Thoracic aorta (tissue), 2 donors: ENCODE measurements at regions not wholly inside any gene's neighbourhood (a gene's known extent, or its start where the extent isn't known, plus 50 kb on each side); places are given as distances from the start of the nearest gene placed in this dataset.

ENCODE experiments used
- ATAC-seq: fragments of 150-250 bp; one replicate; pipeline ENCODE4 v1.8.0; 2017; ENCODE audit warnings: low read depth; ENCODE audit not compliant: insufficient number of reproducible peaks, low FRiP score
- DNase-seq: peaks from one replicate; pipeline ENCODE4 v3.0.0-alpha.2; 2020; ENCODE audit warnings: low spot score
- H3K27ac ChIP-seq, 2 donors: fragments of 200-600 bp; sonication (generic); 1 replicate in 1 of 2; 2 replicates in 1 of 2; pipeline ENCODE4 v1.5.1; 2016; ENCODE audit warnings: mild to moderate bottlenecking in 2 of 2, moderate library complexity in 2 of 2
- H3K27me3 ChIP-seq: fragments of 200-600 bp; sonication (generic); replicated peaks from 2 replicates; pipeline ENCODE4 v1.6.0; 2016; ENCODE audit warnings: mild to moderate bottlenecking; ENCODE audit not compliant: insufficient read depth
- H3K36me3 ChIP-seq: fragments of 200-600 bp; sonication (generic); one replicate; pipeline ENCODE4 v1.5.1; 2016
- H3K4me1 ChIP-seq, 2 donors: fragments of 200-600 bp; sonication (generic); 1 replicate in 1 of 2; 2 replicates in 1 of 2; pipeline versions ENCODE4 v1.5.1 to v1.6.0; 2016; ENCODE audit warnings: low read depth in 2 of 2, mild to moderate bottlenecking in 1 of 2; ENCODE audit not compliant: control insufficient read depth in 1 of 2
- H3K4me3 ChIP-seq: fragments of 200-600 bp; sonication (generic); 2 replicates; pipeline ENCODE4 v1.5.1; 2016; ENCODE audit warnings: mild to moderate bottlenecking
- H3K9me3 ChIP-seq: fragments of 200-600 bp; sonication (generic); 2 replicates; pipeline ENCODE4 v1.5.1; 2016
- TF ChIP-seq, protein P1 (sequence below): fragments of 200-600 bp; sonication (generic); IDR thresholded peaks from one replicate; pipeline ENCODE4 v1.5.1; 2019; ENCODE audit warnings: antibody characterized with exemption

DNA sequence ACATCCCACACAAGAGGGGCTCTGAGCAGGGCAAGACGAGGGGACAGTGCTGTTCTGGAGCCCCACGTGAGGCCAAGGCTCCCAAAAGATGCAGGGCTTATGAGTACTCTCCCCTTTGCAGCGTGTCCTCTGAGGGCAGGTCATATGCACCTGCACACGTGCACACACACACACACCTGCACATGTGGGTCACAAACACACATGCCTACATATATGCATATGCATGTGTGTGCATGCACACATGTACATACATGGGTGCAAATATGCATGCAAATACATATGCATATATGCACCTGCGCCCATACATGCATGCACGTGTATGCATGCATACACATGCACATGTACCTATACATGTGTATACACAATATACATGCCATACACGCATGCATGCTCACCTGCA lies 197.9 kb downstream of the NPHP4 start:
- H3K27me3 ChIP-seq: no peaks in the 10 kb centered on the region
- DNase-seq (no peak), ATAC-seq (no peak)
- no peaks in the 10 kb centered on the region for H3K9me3 ChIP-seq
- no peaks in the 10 kb centered on the region for H3K4me1 ChIP-seq
- TF ChIP-seq, protein P1, sequence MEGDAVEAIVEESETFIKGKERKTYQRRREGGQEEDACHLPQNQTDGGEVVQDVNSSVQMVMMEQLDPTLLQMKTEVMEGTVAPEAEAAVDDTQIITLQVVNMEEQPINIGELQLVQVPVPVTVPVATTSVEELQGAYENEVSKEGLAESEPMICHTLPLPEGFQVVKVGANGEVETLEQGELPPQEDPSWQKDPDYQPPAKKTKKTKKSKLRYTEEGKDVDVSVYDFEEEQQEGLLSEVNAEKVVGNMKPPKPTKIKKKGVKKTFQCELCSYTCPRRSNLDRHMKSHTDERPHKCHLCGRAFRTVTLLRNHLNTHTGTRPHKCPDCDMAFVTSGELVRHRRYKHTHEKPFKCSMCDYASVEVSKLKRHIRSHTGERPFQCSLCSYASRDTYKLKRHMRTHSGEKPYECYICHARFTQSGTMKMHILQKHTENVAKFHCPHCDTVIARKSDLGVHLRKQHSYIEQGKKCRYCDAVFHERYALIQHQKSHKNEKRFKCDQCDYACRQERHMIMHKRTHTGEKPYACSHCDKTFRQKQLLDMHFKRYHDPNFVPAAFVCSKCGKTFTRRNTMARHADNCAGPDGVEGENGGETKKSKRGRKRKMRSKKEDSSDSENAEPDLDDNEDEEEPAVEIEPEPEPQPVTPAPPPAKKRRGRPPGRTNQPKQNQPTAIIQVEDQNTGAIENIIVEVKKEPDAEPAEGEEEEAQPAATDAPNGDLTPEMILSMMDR: no peak
- H3K4me3 ChIP-seq: no peak overlapping the region
- H3K36me3 ChIP-seq: no peaks in the 10 kb centered on the region
- H3K27ac ChIP-seq: no peak overlapping the region

DNA sequence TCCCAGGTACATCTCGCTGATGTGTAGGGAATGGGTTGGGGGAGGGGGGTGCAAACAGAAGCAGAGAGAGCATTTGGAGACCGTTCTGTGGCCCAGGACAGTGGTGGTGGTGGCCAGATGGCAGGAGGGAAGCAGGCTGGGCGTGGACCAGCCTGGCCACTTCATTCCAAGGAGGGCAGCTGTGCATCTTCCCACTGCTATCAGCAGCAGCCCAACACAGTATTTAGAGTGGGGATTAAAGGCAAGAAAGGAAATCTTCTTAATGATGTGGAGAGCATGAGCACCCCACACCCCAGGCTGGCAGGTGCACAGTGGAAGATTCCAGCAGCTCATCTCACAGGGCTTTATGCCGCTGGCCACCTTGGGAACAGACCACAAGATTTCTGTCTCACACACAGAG lies 198.7 kb downstream of the NPHP4 start:
- H3K27ac ChIP-seq: no peak overlapping the region
- H3K9me3 ChIP-seq: no peaks in the 10 kb centered on the region
- DNase-seq: no peak
- H3K36me3 ChIP-seq: no peaks in the 10 kb centered on the region
- no peaks in the 10 kb centered on the region for H3K27me3 ChIP-seq
- no peak overlapping the region for H3K4me3 ChIP-seq
- TF ChIP-seq, protein P1: no peak
- ATAC-seq: no peak
- no peaks in the 10 kb centered on the region for H3K4me1 ChIP-seq

DNA sequence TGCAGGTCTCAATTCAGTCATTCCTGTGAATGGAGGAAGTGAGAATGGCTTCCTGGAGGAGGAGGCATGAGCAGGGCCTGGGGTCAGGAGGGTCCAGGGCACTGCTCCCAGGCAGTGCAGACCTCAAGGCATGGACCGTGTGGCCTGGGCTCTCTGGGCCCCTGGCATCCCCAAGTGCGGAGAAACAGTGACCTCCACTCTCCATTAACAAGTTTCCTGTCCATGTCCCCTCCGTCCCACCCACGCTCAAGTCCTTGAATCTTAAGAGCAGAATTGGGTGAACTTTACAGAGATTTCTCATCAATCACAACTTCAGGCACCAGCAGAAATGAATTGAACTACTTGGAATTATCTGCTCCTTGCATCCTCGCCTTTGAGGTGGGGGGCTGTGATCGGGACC lies 211.1 kb downstream of the NPHP4 start:
- H3K27me3 ChIP-seq: no peaks in the 10 kb centered on the region
- H3K9me3 ChIP-seq: no peaks in the 10 kb centered on the region
- no peak overlapping the region for H3K27ac ChIP-seq
- TF ChIP-seq, protein P1: no peak
- H3K36me3 ChIP-seq: no peaks in the 10 kb centered on the region
- no peak overlapping the region for H3K4me3 ChIP-seq
- no peaks in the 10 kb centered on the region for H3K4me1 ChIP-seq
- ATAC-seq (no peak), DNase-seq (no peak)

DNA sequence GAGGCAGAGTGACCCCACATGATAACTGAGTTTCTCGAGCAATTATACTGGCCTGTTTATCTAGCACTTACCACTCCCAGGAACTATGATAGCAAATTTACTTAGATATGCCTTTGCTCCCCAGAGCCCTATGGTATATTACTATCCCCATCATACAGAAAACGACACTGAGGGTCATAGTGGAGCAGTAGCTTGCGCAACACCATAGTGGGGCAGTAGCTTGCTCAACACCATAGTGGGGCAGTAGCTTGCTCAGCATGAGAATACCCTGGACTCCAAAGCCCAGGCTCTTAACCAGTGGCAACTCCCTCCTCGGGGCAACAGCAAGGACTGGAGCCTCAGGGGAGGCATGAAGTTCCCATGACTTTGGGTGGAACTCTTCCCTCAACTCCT lies 211.9 kb downstream of the NPHP4 start:
- no peaks in the 10 kb centered on the region for H3K4me1 ChIP-seq
- DNase-seq: no peak
- no peaks in the 10 kb centered on the region for H3K27me3 ChIP-seq
- H3K27ac ChIP-seq: no peak overlapping the region
- TF ChIP-seq, protein P1: no peak
- ATAC-seq: no peak
- no peak overlapping the region for H3K4me3 ChIP-seq
- no peaks in the 10 kb centered on the region for H3K9me3 ChIP-seq
- no peaks in the 10 kb centered on the region for H3K36me3 ChIP-seq

DNA sequence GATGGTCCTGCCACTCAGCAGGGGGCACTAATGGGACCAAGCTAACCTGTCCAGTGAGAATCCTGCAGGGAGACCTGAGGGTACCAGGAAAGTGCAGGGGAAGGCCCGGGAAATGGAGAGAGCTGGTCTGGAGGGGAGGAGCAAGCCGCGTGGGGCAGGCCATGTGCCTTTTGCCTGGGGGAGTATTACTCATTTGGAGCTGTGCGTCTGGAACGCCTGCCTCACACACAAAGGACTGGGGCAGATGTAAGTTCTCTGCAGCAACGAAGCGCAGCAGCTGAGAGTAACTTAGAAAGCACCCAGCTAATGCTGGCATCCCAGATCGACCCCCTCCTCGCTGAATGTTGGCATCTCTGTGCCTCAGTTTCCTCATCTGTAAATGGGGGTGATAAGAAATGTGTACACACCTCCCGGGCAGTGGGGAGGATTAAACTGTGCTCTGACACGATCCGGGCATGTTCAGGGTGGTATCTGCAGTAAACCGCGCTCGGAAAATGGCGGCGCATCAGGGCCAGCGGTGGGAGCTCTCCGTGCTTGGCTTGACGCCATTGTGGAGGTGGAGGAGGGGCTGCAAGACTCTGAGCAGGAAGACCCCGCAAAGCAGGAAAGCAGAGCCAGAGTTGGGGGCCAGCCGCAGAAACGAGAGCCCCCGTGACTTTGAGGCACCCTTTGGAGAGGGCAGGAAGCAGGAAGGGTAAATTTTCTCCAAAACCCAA lies 212.5 kb downstream of the NPHP4 start:
- H3K4me3 ChIP-seq: no peak overlapping the region
- DNase-seq (no peak), ATAC-seq (no peak)
- TF ChIP-seq, protein P1: no peak
- no peaks in the 10 kb centered on the region for H3K27me3 ChIP-seq
- no peaks in the 10 kb centered on the region for H3K9me3 ChIP-seq
- H3K4me1 ChIP-seq: no peaks in the 10 kb centered on the region
- H3K27ac ChIP-seq: no peak overlapping the region
- H3K36me3 ChIP-seq: no peaks in the 10 kb centered on the region
